ENCODE measurements at regions not wholly inside any gene's neighbourhood (a gene's known extent, or its start where the extent isn't known, plus 50 kb on each side); places are given as distances from the start of the nearest gene placed in this dataset.

DNA sequence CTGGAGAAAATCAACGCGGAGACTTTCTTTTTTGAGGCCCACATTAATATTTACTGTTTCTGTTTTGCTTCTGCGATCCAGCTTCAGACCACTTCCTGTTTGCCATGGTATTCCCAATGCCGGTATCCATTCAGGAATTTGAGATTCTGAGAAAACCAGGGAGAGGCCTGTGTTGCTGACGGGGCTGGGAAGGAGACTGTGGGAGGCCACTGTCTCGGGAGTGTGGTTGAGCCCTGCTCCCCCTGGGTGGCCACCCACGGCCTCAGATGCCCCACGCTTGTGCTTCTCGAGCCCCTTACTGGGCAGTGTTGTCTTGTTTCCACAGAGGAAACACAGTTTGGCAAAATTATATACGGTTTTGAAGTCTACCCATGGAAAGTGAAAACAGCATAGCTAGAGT is 403.6 kb upstream of the IRX2 start:
- DNase-seq = no peak
- Mint-ChIP-seq H3K27me3 (ENCODE audit: low read depth in 3 of 3) (peaks cover 2% of the 10 kb centered on the region in 3 donors), H3K9me3 (peaks cover 6 to 20% (median 14%) of the 10 kb centered on the region in 7 donors), H3K4me1 (no peaks in the 10 kb centered on the region), H3K4me3 (no peak overlapping the region), H3K36me3 (no peaks in the 10 kb centered on the region), H3K27ac (no peak overlapping the region)
- Histone ChIP-seq H4K20me1 (ENCODE audit: insufficient read depth, low read length) (no peaks in the 10 kb centered on the region), H3K9ac (ENCODE audit: insufficient read depth, low read length, poor library complexity, severe bottlenecking) (no peak overlapping the region), H3K4me3 (replicated peaks in 1 of 3; ENCODE audit: low read depth in 2 of 3, low read length in 3 of 3) (no peak overlapping the region), H3K27me3 (ENCODE audit: control insufficient read depth in 2 of 2, insufficient read depth in 2 of 2, low read length in 2 of 2) (no peaks in the 10 kb centered on the region), H3K27ac (ENCODE audit: low read depth in 1 of 2, low read length in 2 of 2) (no peak overlapping the region), H2AFZ (ENCODE audit: insufficient read depth, low read depth, low read length, poor library complexity, severe bottlenecking) (no peak overlapping the region), H3K36me3 (replicated peaks in 1 of 2; ENCODE audit: control insufficient read depth in 1 of 2, insufficient read depth in 2 of 2, low read length in 2 of 2) (no peaks in the 10 kb centered on the region), H3K9me3 (replicated peaks in 1 of 2; ENCODE audit: control insufficient read depth in 1 of 2, insufficient read depth in 1 of 2, low read length in 2 of 2) (peaks cover 0 to 30% of the 10 kb centered on the region in 2 donors), H3K79me2 (ENCODE audit: insufficient read depth, low read length) (no peaks in the 10 kb centered on the region), H3K4me2 (replicated peaks; ENCODE audit: extremely low read depth, low read length, poor library complexity, severe bottlenecking) (no peak overlapping the region), H3K4me1 (ENCODE audit: control insufficient read depth in 1 of 2, insufficient read depth in 2 of 2, low read length in 2 of 2) (no peaks in the 10 kb centered on the region)
- no peak for TF ChIP-seq CTCF (IDR thresholded peaks at IDR 0.05)
- 63% methylated on average over 8 of the region's 10 CpGs for WGBS (ENCODE audit: insufficient coverage)
- intact Hi-C loops (cut with micrococcal nuclease) = no loop called here

DNA sequence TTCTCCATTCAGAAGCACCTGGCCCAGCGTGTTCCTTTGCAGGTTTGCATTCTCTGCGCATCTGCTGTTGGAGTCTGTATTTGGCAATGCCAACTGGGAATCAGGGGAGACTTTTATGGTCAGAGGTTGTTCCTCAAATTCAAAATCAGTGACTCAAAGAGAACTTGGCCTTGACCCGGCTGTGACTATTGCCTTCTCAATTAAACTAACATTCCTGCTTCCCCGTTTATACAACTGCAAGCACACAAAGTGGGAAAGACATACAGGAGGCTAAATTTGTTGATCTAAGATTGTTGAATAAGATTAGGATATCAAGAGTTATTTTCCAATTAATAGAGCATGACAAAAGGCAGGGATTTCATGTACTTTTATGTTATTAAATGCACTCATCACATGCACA is 402.4 kb upstream of the IRX2 start:
- 40% methylated on average over 2 of the region's 4 CpGs for WGBS (ENCODE audit: insufficient coverage)

More for the DNA sequence above, 402.4 kb upstream of the IRX2 start:
- Histone ChIP-seq H3K4me1 (ENCODE audit: control insufficient read depth in 1 of 2, insufficient read depth in 2 of 2, low read length in 2 of 2) (no peaks in the 10 kb centered on the region), H3K4me2 (replicated peaks; ENCODE audit: extremely low read depth, low read length, poor library complexity, severe bottlenecking) (no peak overlapping the region), H3K36me3 (replicated peaks in 1 of 2; ENCODE audit: control insufficient read depth in 1 of 2, insufficient read depth in 2 of 2, low read length in 2 of 2) (no peaks in the 10 kb centered on the region), H3K27me3 (ENCODE audit: control insufficient read depth in 2 of 2, insufficient read depth in 2 of 2, low read length in 2 of 2) (no peaks in the 10 kb centered on the region), H4K20me1 (ENCODE audit: insufficient read depth, low read length) (no peaks in the 10 kb centered on the region), H3K4me3 (replicated peaks in 1 of 3; ENCODE audit: low read depth in 2 of 3, low read length in 3 of 3) (no peak overlapping the region), H3K79me2 (ENCODE audit: insufficient read depth, low read length) (no peaks in the 10 kb centered on the region), H2AFZ (ENCODE audit: insufficient read depth, low read depth, low read length, poor library complexity, severe bottlenecking) (no peak overlapping the region), H3K9ac (ENCODE audit: insufficient read depth, low read length, poor library complexity, severe bottlenecking) (no peak overlapping the region), H3K9me3 (replicated peaks in 1 of 2; ENCODE audit: control insufficient read depth in 1 of 2, insufficient read depth in 1 of 2, low read length in 2 of 2) (peaks cover 0 to 27% of the 10 kb centered on the region in 2 donors), H3K27ac (ENCODE audit: low read depth in 1 of 2, low read length in 2 of 2) (no peak overlapping the region)
- DNase-seq = no peak
- Mint-ChIP-seq H3K27me3 (ENCODE audit: low read depth in 3 of 3) (peaks cover 2% of the 10 kb centered on the region in 3 donors), H3K36me3 (no peaks in the 10 kb centered on the region), H3K4me3 (no peak overlapping the region), H3K4me1 (no peaks in the 10 kb centered on the region), H3K27ac (no peak overlapping the region), H3K9me3 (peaks cover 6 to 22% (median 14%) of the 10 kb centered on the region in 7 donors)
- intact Hi-C loops (cut with micrococcal nuclease) = no loop called here
- TF ChIP-seq CTCF (IDR thresholded peaks at IDR 0.05) = no peak
